ENCODE measurements at regions not wholly inside any gene's neighbourhood (a gene's known extent, or its start where the extent isn't known, plus 50 kb on each side); places are given as distances from the start of the nearest gene placed in this dataset.

GRCh38 chr12:123071857-123072256 lies 79.0 kb downstream of the PITPNM2 start:
- TF ChIP-seq, protein P1, sequence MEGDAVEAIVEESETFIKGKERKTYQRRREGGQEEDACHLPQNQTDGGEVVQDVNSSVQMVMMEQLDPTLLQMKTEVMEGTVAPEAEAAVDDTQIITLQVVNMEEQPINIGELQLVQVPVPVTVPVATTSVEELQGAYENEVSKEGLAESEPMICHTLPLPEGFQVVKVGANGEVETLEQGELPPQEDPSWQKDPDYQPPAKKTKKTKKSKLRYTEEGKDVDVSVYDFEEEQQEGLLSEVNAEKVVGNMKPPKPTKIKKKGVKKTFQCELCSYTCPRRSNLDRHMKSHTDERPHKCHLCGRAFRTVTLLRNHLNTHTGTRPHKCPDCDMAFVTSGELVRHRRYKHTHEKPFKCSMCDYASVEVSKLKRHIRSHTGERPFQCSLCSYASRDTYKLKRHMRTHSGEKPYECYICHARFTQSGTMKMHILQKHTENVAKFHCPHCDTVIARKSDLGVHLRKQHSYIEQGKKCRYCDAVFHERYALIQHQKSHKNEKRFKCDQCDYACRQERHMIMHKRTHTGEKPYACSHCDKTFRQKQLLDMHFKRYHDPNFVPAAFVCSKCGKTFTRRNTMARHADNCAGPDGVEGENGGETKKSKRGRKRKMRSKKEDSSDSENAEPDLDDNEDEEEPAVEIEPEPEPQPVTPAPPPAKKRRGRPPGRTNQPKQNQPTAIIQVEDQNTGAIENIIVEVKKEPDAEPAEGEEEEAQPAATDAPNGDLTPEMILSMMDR (conservative IDR thresholded peaks at IDR 0.05; ENCODE audit: low read depth, low read length), result no peak
- no peak for TF ChIP-seq EZH2 (IDR thresholded peaks at IDR 0.05; ENCODE audit: borderline replicate concordance, low read depth, low read length, poor library complexity, severe bottlenecking)
